Stimulated activated memory B cell treated with anti-CD40 and anti-IgM and Interleukin-4, amounts not matched to agents 10 μg/mL and 1 μg/mL and 100 μg/mL, for 72 hours (primary cell): ENCODE measurements at regions not wholly inside any gene's neighbourhood (a gene's known extent, or its start where the extent isn't known, plus 50 kb on each side); places are given as distances from the start of the nearest gene placed in this dataset.

Experiments used
- ATAC-seq: fragments of 150-1000 bp; cut with Tn5 transposase; 2 replicates; pipeline ENCODE4 v1.10.0; 2021
- H3K27ac Mint-ChIP-seq: one replicate; pipeline ENCODE4 v1.8.0; 2022; ENCODE audit warnings: mild to moderate bottlenecking, mixed read lengths
- H3K27me3 Mint-ChIP-seq: one replicate; pipeline ENCODE4 v1.8.0; 2022; ENCODE audit warnings: mixed read lengths
- H3K36me3 Mint-ChIP-seq: one replicate; pipeline ENCODE4 v1.8.0; 2022; ENCODE audit warnings: mixed read lengths
- H3K4me1 Mint-ChIP-seq: one replicate; pipeline ENCODE4 v1.8.0; 2022; ENCODE audit warnings: mixed read lengths
- H3K4me3 Mint-ChIP-seq: one replicate; pipeline ENCODE4 v1.8.0; 2022; ENCODE audit warnings: mild to moderate bottlenecking, moderate library complexity, mixed read lengths
- H3K9me3 Mint-ChIP-seq: one replicate; pipeline ENCODE4 v1.8.0; 2022; ENCODE audit warnings: mixed read lengths

DNA sequence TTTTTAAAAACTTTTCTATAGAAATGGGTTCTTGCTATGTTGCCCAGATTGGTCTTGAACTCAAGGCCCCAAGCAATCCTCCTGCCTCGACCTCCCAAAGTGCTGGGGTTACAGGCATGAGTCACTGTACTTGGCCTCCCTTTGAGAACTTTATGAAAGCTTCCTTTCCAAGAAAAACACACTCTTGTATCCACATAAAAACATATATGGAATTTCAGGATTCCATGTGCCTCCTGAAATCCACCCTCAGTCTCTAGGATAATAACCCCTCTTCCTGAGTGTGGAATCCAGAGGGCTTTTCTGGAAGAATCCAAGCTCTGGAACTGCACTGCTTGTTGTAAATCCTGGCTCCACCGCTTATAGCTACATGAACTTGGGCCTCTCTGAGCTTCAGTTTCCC is 53.2 kb upstream of the MRTFB start:
- no peaks in the 10 kb centered on the region for H3K36me3 Mint-ChIP-seq
- no peaks in the 10 kb centered on the region for H3K4me1 Mint-ChIP-seq
- no peaks in the 10 kb centered on the region for H3K9me3 Mint-ChIP-seq
- no peak overlapping the region for H3K4me3 Mint-ChIP-seq
- H3K27me3 Mint-ChIP-seq = no peaks in the 10 kb centered on the region
- no peak overlapping the region for H3K27ac Mint-ChIP-seq
- ATAC-seq = no peak

DNA sequence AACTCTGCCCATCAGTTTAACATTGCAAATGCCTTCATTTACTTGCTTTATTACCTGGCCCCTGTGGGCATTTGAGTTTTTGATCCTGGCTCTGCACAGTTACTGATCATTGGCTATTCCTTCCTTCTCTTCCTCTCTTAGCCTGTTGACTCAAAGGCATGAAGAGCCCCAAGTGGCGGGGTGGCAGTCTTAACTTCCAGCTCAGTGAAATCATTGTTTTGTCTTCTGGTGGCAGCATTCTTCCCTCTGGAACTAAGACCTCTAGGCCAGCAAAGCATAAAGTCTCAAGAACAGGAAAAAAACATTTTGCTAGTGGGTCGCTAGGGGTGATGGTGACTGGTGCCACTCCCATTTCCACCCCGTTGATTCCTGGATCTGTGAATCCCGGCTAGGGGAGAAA is 52.3 kb upstream of the MRTFB start:
- H3K4me3 Mint-ChIP-seq = no peak overlapping the region
- H3K36me3 Mint-ChIP-seq = no peaks in the 10 kb centered on the region
- no peaks in the 10 kb centered on the region for H3K27me3 Mint-ChIP-seq
- ATAC-seq = no peak
- no peaks in the 10 kb centered on the region for H3K9me3 Mint-ChIP-seq
- H3K4me1 Mint-ChIP-seq = no peaks in the 10 kb centered on the region
- H3K27ac Mint-ChIP-seq = no peak overlapping the region

DNA sequence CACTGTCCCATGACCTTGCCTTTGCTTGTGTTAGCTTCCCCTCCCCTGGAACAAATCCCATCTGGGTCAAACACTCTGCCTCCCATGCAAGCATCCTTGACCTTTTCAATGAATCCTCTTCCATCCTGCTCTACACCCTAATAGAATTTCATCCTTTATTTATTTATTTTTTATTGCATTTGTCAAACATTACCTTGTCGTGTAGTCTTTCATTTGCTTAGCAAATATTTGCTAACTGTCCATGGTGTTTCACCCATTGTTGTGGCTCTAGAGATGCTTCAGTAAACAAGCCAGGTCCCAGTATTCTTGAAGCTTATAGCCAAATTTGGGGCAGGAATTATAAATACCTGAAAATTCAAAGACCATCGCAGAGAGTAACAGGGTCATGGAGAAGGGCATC is 51.0 kb upstream of the MRTFB start:
- no peak overlapping the region for H3K4me3 Mint-ChIP-seq
- no peak for ATAC-seq
- H3K27me3 Mint-ChIP-seq = peaks cover 1% of the 10 kb centered on the region
- no peaks in the 10 kb centered on the region for H3K4me1 Mint-ChIP-seq
- no peaks in the 10 kb centered on the region for H3K9me3 Mint-ChIP-seq
- no peak overlapping the region for H3K27ac Mint-ChIP-seq
- H3K36me3 Mint-ChIP-seq = no peaks in the 10 kb centered on the region
